ENCODE measurements at regions not wholly inside any gene's neighbourhood (a gene's known extent, or its start where the extent isn't known, plus 50 kb on each side); places are given as distances from the start of the nearest gene placed in this dataset.
"Not testable (repeated sequence)": the region's sequence is repeated elsewhere in the genome, so short reads cannot be mapped to it uniquely, and the experiment has no call there.

- no peak for DNase-seq
Observed at GRCh38 chr3:181530584-181530983, 181.1 kb upstream of the SOX2 start.

GRCh38 chr3:181521831-181522230 is 189.9 kb upstream of the SOX2 start:
- DNase-seq = no peak

GRCh38 chr3:181518222-181518621 is 193.5 kb upstream of the SOX2 start:
- DNase-seq = no peak

GRCh38 chr3:181512787-181513186 is 198.9 kb upstream of the SOX2 start:
- DNase-seq = no peak

GRCh38 chr3:181510500-181510899 is 201.2 kb upstream of the SOX2 start:
- DNase-seq = no peak

GRCh38 chr3:181497358-181497757 is 214.4 kb upstream of the SOX2 start:
- no peak for DNase-seq

- no peak for DNase-seq
Observed at GRCh38 chr3:181493423-181493822, 218.3 kb upstream of the SOX2 start.

GRCh38 chr3:181488536-181488935 is 223.2 kb upstream of the SOX2 start:
- no peak for DNase-seq

- no peak for DNase-seq
Observed at GRCh38 chr3:181487236-181487978, 224.3 kb upstream of the SOX2 start.

GRCh38 chr3:181486141-181486885 is 225.4 kb upstream of the SOX2 start:
- no peak for DNase-seq

GRCh38 chr3:181484026-181484425 is 227.7 kb upstream of the SOX2 start:
- no peak for DNase-seq

GRCh38 chr3:181475146-181475545 is 236.6 kb upstream of the SOX2 start:
- DNase-seq = not testable (repeated sequence)

- DNase-seq = no peak
Observed at GRCh38 chr3:181470349-181470748, 241.4 kb upstream of the SOX2 start.

GRCh38 chr3:181464033-181464694 is 247.6 kb upstream of the SOX2 start:
- no peak for DNase-seq

- no peak for DNase-seq
Observed at GRCh38 chr3:181461381-181461780, 250.3 kb upstream of the SOX2 start.

- no peak for DNase-seq
Observed at GRCh38 chr3:181459516-181459915, 252.2 kb upstream of the SOX2 start.

GRCh38 chr3:181458857-181459256 is 252.9 kb upstream of the SOX2 start:
- DNase-seq = no peak

- DNase-seq = no peak
Observed at GRCh38 chr3:181457756-181458155, 254.0 kb upstream of the SOX2 start.

- DNase-seq = no peak
Observed at GRCh38 chr3:181457190-181457589, 254.5 kb upstream of the SOX2 start.

GRCh38 chr3:181455276-181455675 is 256.4 kb upstream of the SOX2 start:
- DNase-seq = no peak

GRCh38 chr3:181454451-181455027 is 257.2 kb upstream of the SOX2 start:
- DNase-seq = no peak

- DNase-seq = no peak
Observed at GRCh38 chr3:181446741-181447140, 265.0 kb upstream of the SOX2 start.

GRCh38 chr3:181442066-181442465 is 269.7 kb upstream of the SOX2 start:
- DNase-seq = no peak

- DNase-seq = no peak
Observed at GRCh38 chr3:181432992-181433391, 278.7 kb upstream of the SOX2 start.

Data from KG1 (cell line).